ENCODE measurements at regions not wholly inside any gene's neighbourhood (a gene's known extent, or its start where the extent isn't known, plus 50 kb on each side); places are given as distances from the start of the nearest gene placed in this dataset.

DNA sequence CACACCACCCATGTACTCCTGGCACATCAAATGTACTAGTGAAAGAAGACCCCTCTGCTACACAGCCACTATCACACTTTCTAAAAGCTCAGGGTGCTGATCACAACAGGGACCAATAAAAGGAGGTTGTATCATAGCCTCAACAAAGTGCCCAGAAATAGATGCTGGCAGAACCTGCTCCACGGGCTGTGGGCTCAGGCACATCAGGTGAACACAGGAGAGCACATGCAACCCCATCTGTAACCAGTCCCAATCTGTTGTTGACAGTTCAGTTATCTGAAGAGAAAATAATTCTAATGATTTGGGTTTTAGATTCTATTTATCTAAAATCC lies 282.6 kb upstream of the HSFY2 start:
- H3K27ac Mint-ChIP-seq: no peak overlapping the region
- no peaks in the 10 kb centered on the region for H3K79me2 ChIP-seq (ENCODE audit: control insufficient read depth, insufficient read depth, low read length)
- TF ChIP-seq EZH2 (IDR thresholded peaks at IDR 0.05; ENCODE audit: borderline replicate concordance, insufficient read depth, low read depth, low read length, poor library complexity, severe bottlenecking): no peak
- TF ChIP-seq, protein P1, sequence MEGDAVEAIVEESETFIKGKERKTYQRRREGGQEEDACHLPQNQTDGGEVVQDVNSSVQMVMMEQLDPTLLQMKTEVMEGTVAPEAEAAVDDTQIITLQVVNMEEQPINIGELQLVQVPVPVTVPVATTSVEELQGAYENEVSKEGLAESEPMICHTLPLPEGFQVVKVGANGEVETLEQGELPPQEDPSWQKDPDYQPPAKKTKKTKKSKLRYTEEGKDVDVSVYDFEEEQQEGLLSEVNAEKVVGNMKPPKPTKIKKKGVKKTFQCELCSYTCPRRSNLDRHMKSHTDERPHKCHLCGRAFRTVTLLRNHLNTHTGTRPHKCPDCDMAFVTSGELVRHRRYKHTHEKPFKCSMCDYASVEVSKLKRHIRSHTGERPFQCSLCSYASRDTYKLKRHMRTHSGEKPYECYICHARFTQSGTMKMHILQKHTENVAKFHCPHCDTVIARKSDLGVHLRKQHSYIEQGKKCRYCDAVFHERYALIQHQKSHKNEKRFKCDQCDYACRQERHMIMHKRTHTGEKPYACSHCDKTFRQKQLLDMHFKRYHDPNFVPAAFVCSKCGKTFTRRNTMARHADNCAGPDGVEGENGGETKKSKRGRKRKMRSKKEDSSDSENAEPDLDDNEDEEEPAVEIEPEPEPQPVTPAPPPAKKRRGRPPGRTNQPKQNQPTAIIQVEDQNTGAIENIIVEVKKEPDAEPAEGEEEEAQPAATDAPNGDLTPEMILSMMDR (IDR thresholded peaks at IDR 0.05): no peak
- WGBS (ENCODE audit: insufficient coverage): no CpG with 5 or more reads among the region's 1 CpG
- H3K4me3 Mint-ChIP-seq: no peak overlapping the region
- no peaks in the 10 kb centered on the region for H3K27me3 ChIP-seq (replicated peaks in 1 of 4; ENCODE audit: control extremely low read depth in 1 of 4, control insufficient read depth in 3 of 4, insufficient read depth in 4 of 4, low read length in 3 of 4)
- H3K27ac ChIP-seq (ENCODE audit: low read length in 2 of 2): no peak overlapping the region
- ChIA-PET POLR2A (no interaction called here), CTCF (no interaction called here)
- peaks cover 2% of the 10 kb centered on the region for H3K4me1 Mint-ChIP-seq
- H3K9me3 ChIP-seq (ENCODE audit: control extremely low read depth in 1 of 3, control insufficient read depth in 2 of 3, insufficient read depth in 1 of 3, low read length in 2 of 3): no peaks in the 10 kb centered on the region
- H3K4me2 ChIP-seq (replicated peaks; ENCODE audit: low read depth, low read length, poor library complexity, severe bottlenecking): no peak overlapping the region
- H2AFZ ChIP-seq (ENCODE audit: insufficient read depth, low read depth, low read length, poor library complexity, severe bottlenecking): no peak overlapping the region
- intact Hi-C loops (cut with micrococcal nuclease): no loop called here
- DNase-seq: no peak
- no peak overlapping the region for H3K9ac ChIP-seq (ENCODE audit: low read length)
- no peak for ATAC-seq (ENCODE audit: low read depth)
- H3K4me1 ChIP-seq (ENCODE audit: control insufficient read depth in 2 of 2, insufficient read depth in 2 of 2, low read length in 2 of 2): no peaks in the 10 kb centered on the region
- no peaks in the 10 kb centered on the region for H3K27me3 Mint-ChIP-seq
- H4K20me1 ChIP-seq (ENCODE audit: control insufficient read depth, insufficient read depth, low read length, poor library complexity, severe bottlenecking): no peaks in the 10 kb centered on the region
- H3K9me3 Mint-ChIP-seq (ENCODE audit: insufficient read depth): no peaks in the 10 kb centered on the region
- no peaks in the 10 kb centered on the region for H3K36me3 ChIP-seq (replicated peaks in 1 of 2; ENCODE audit: control extremely low read depth in 1 of 2, control insufficient read depth in 1 of 2, extremely low read depth in 1 of 2, insufficient read depth in 2 of 2, low read length in 1 of 2)
- H3K4me3 ChIP-seq (ENCODE audit: control extremely low read depth in 1 of 5, extremely low read depth in 1 of 5, insufficient read depth in 1 of 5, low read depth in 2 of 5, low read length in 4 of 5): no peak overlapping the region

DNA sequence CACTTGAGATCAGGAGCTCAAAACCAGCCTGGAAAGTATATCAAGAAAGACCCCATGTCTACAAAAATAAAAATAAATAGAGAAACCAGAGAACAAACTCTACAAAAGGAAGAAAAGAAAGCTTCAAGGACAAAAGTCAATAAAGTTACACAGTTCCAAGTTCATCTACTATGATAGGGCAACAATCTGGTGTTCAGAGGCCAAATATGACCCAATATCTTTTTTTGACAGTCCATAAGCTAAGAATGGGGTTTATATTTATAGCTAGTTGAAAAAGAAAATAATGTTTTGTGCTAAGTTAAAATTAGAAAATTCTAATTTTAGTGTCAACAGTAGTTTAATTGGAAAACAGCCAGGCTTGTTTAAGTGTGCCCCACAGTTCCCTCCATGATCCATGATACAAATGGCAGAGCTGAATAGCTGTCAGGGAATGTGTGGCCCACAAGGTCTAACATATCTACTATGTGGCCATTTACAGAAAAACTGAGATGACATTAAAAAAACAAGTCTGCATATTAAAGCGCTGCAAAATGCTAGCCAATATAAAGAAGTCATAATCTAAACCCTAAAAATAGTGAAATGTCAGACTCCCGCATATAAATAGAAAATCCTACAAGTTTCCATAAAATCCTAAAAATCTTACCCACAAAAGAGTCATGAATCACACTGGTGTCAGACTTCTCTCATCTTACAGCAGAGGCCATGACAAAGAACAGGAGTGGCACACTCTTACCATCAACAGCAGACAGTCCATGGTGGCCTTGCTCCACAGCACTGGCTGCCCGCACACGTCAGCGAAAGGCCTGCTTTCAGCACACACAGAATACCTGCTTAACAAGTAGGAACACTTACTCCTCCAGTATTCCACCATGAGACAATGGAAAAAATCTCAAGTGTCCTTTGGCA lies 281.9 kb upstream of the HSFY2 start:
- Mint-ChIP-seq H3K27me3 (no peaks in the 10 kb centered on the region), H3K9me3 (ENCODE audit: insufficient read depth) (no peaks in the 10 kb centered on the region), H3K4me1 (peaks cover 2% of the 10 kb centered on the region), H3K27ac (no peak overlapping the region), H3K4me3 (no peak overlapping the region)
- ChIA-PET CTCF (no interaction called here), POLR2A (no interaction called here)
- Histone ChIP-seq H3K9me3 (ENCODE audit: control extremely low read depth in 1 of 3, control insufficient read depth in 2 of 3, insufficient read depth in 1 of 3, low read length in 2 of 3) (no peaks in the 10 kb centered on the region), H3K9ac (ENCODE audit: low read length) (no peak overlapping the region), H3K4me1 (ENCODE audit: control insufficient read depth in 2 of 2, insufficient read depth in 2 of 2, low read length in 2 of 2) (no peaks in the 10 kb centered on the region), H3K4me3 (ENCODE audit: control extremely low read depth in 1 of 5, extremely low read depth in 1 of 5, insufficient read depth in 1 of 5, low read depth in 2 of 5, low read length in 4 of 5) (no peak overlapping the region), H3K4me2 (replicated peaks; ENCODE audit: low read depth, low read length, poor library complexity, severe bottlenecking) (no peak overlapping the region), H3K79me2 (ENCODE audit: control insufficient read depth, insufficient read depth, low read length) (no peaks in the 10 kb centered on the region), H3K27ac (ENCODE audit: low read length in 2 of 2) (no peak overlapping the region), H4K20me1 (ENCODE audit: control insufficient read depth, insufficient read depth, low read length, poor library complexity, severe bottlenecking) (no peaks in the 10 kb centered on the region), H3K36me3 (replicated peaks in 1 of 2; ENCODE audit: control extremely low read depth in 1 of 2, control insufficient read depth in 1 of 2, extremely low read depth in 1 of 2, insufficient read depth in 2 of 2, low read length in 1 of 2) (no peaks in the 10 kb centered on the region), H3K27me3 (replicated peaks in 1 of 4; ENCODE audit: control extremely low read depth in 1 of 4, control insufficient read depth in 3 of 4, insufficient read depth in 4 of 4, low read length in 3 of 4) (no peaks in the 10 kb centered on the region), H2AFZ (ENCODE audit: insufficient read depth, low read depth, low read length, poor library complexity, severe bottlenecking) (no peak overlapping the region)
- 100% methylated on average over 3 of the region's 5 CpGs for WGBS (ENCODE audit: insufficient coverage)
- intact Hi-C loops (cut with micrococcal nuclease): no loop called here
- ATAC-seq (ENCODE audit: low read depth) (no peak), DNase-seq (no peak)
- no peak for TF ChIP-seq EZH2 (IDR thresholded peaks at IDR 0.05; ENCODE audit: borderline replicate concordance, insufficient read depth, low read depth, low read length, poor library complexity, severe bottlenecking)
- TF ChIP-seq, protein P1 (IDR thresholded peaks at IDR 0.05): no peak
